ENCODE measurements at regions not wholly inside any gene's neighbourhood (a gene's known extent, or its start where the extent isn't known, plus 50 kb on each side); places are given as distances from the start of the nearest gene placed in this dataset.

GRCh38 chr5:125410537-125411070 is 664.2 kb upstream of the ZNF608 start:
- TF ChIP-seq CTCF (conservative IDR thresholded peaks at IDR 0.05; ENCODE audit: low read length) (no peak), EZH2phosphoT487 (IDR thresholded peaks at IDR 0.05; ENCODE audit: borderline replicate concordance, low read depth, low read length) (no peak)
